ENCODE measurements at regions not wholly inside any gene's neighbourhood (a gene's known extent, or its start where the extent isn't known, plus 50 kb on each side); places are given as distances from the start of the nearest gene placed in this dataset.

GRCh38 chr16:86406056-86406455, 104.3 kb upstream of the FOXF1 start:
- TF ChIP-seq, protein P1, sequence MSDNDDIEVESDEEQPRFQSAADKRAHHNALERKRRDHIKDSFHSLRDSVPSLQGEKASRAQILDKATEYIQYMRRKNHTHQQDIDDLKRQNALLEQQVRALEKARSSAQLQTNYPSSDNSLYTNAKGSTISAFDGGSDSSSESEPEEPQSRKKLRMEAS (IDR thresholded peaks at IDR 0.05; ENCODE audit: insufficient read depth, insufficient read length), result no peak
- no peak for TF ChIP-seq FOS (IDR thresholded peaks at IDR 0.05; ENCODE audit: borderline replicate concordance, insufficient read depth, low read length)

All from endothelial cell of umbilical vein (primary cell).